Suprapubic skin (tissue), 4 donors: ENCODE measurements at regions not wholly inside any gene's neighbourhood (a gene's known extent, or its start where the extent isn't known, plus 50 kb on each side); places are given as distances from the start of the nearest gene placed in this dataset.

Source experiments
- DNase-seq, 2 donors: peaks; one replicate each; pipeline ENCODE4 v3.0.0-alpha.2; 2019; ENCODE audit warnings: low spot score in 2 of 2
- H3K27ac ChIP-seq: fragments of 200-600 bp; sonication (generic); one replicate; pipeline ENCODE4 v1.5.1; 2019
- H3K27me3 ChIP-seq: fragments of 200-600 bp; sonication (generic); one replicate; pipeline ENCODE4 v1.5.1; 2019
- H3K36me3 ChIP-seq: fragments of 200-600 bp; sonication (generic); one replicate; pipeline ENCODE4 v1.5.1; 2019
- H3K4me1 ChIP-seq: fragments of 200-600 bp; sonication (generic); one replicate; pipeline ENCODE4 v1.5.1; 2019
- H3K4me3 ChIP-seq: fragments of 200-600 bp; sonication (generic); one replicate; pipeline ENCODE4 v1.5.1; 2019; ENCODE audit warnings: mild to moderate bottlenecking
- H3K9me3 ChIP-seq: fragments of 200-600 bp; sonication (generic); one replicate; pipeline ENCODE4 v1.5.1; 2019
- CTCF ChIP-seq, 2 donors: fragments of 200-600 bp in 1 of 2; fragments of 450-650 bp in 1 of 2; sonication (generic) in 1 of 2; IDR thresholded peaks; one replicate each; pipeline ENCODE4 v1.5.1; 2016 to 2019; ENCODE audit warnings: antibody characterized with exemption in 2 of 2, mild to moderate bottlenecking in 1 of 2, moderate library complexity in 1 of 2
- EP300 ChIP-seq: sonication (generic); formaldehyde crosslinking; IDR thresholded peaks from one replicate; pipeline ENCODE4 v1.6.1; 2017; ENCODE audit warnings: antibody characterized with exemption
- POLR2A ChIP-seq, 2 donors: fragments of 450-650 bp; IDR thresholded peaks; one replicate each; pipeline ENCODE4 v1.6.1; 2017; ENCODE audit warnings: antibody characterized with exemption in 2 of 2, mild to moderate bottlenecking in 2 of 2, moderate library complexity in 2 of 2
- POLR2AphosphoS5 ChIP-seq, 3 donors: sonication (generic); formaldehyde crosslinking; IDR thresholded peaks; one replicate each; pipeline ENCODE4 v1.6.1; 2017; ENCODE audit warnings: antibody characterized with exemption in 3 of 3
- WGBS: methylation state at CpG from one replicate; pipeline ENCODE4 v1.1.5; 2018; 5-methylcytosine and 5-hydroxymethylcytosine counted together

GRCh38 chr15:77772641-77773402, 140.1 kb upstream of the LINGO1 start:
- DNase-seq: no peak
- WGBS: 79% methylated on average over 9 of the region's 11 CpGs
- Histone ChIP-seq H3K36me3 (no peaks in the 10 kb centered on the region), H3K27ac (no peak overlapping the region), H3K9me3 (no peaks in the 10 kb centered on the region), H3K27me3 (peaks cover 21% of the 10 kb centered on the region), H3K4me3 (no peak overlapping the region), H3K4me1 (no peaks in the 10 kb centered on the region)
- TF ChIP-seq CTCF (IDR thresholded peaks at IDR 0.05) (no peak), POLR2A (IDR thresholded peaks at IDR 0.05) (no peak), EP300 (no peak), POLR2AphosphoS5 (IDR thresholded peaks at IDR 0.05) (no peak)

- 73% methylated on average over 6 of the region's 7 CpGs for WGBS
- TF ChIP-seq POLR2A (IDR thresholded peaks at IDR 0.05) (no peak), CTCF (IDR thresholded peaks at IDR 0.05) (no peak), EP300 (no peak), POLR2AphosphoS5 (IDR thresholded peaks at IDR 0.05) (no peak)
These were observed 138.9 kb upstream of the LINGO1 start for GRCh38 chr15:77771616-77772015.

GRCh38 chr15:77769700-77770099, 137.0 kb upstream of the LINGO1 start:
- Histone ChIP-seq H3K4me1 (no peaks in the 10 kb centered on the region), H3K36me3 (no peaks in the 10 kb centered on the region), H3K27ac (no peak overlapping the region), H3K9me3 (no peaks in the 10 kb centered on the region), H3K4me3 (no peak overlapping the region), H3K27me3 (peaks cover 32% of the 10 kb centered on the region)
- no peak for DNase-seq
- 100% methylated on average over 5 of the region's 7 CpGs for WGBS
- no peak for TF ChIP-seq POLR2AphosphoS5 (IDR thresholded peaks at IDR 0.05)
- TF ChIP-seq CTCF (IDR thresholded peaks at IDR 0.05): no peak
- TF ChIP-seq POLR2A (IDR thresholded peaks at IDR 0.05): no peak
- no peak for TF ChIP-seq EP300

More at GRCh38 chr15:77771616-77772015, 138.9 kb upstream of the LINGO1 start:
- Histone ChIP-seq H3K27me3 (peaks cover 21% of the 10 kb centered on the region), H3K27ac (no peak overlapping the region), H3K36me3 (no peaks in the 10 kb centered on the region), H3K4me3 (no peak overlapping the region), H3K4me1 (no peaks in the 10 kb centered on the region), H3K9me3 (no peaks in the 10 kb centered on the region)
- DNase-seq: no peak

- Histone ChIP-seq H3K4me3 (no peak overlapping the region), H3K9me3 (no peaks in the 10 kb centered on the region), H3K36me3 (no peaks in the 10 kb centered on the region), H3K27me3 (peaks cover 41% of the 10 kb centered on the region), H3K27ac (no peak overlapping the region), H3K4me1 (no peaks in the 10 kb centered on the region)
- no peak for DNase-seq
- TF ChIP-seq POLR2A (IDR thresholded peaks at IDR 0.05) (no peak), EP300 (no peak), CTCF (IDR thresholded peaks at IDR 0.05) (no peak), POLR2AphosphoS5 (IDR thresholded peaks at IDR 0.05) (no peak)
- WGBS: 44% methylated on average over 6 of the region's 7 CpGs
These were observed 135.9 kb upstream of the LINGO1 start for GRCh38 chr15:77768521-77769078.

- Histone ChIP-seq H3K9me3 (no peaks in the 10 kb centered on the region), H3K27me3 (peaks cover 44% of the 10 kb centered on the region), H3K36me3 (no peaks in the 10 kb centered on the region), H3K4me3 (no peak overlapping the region), H3K4me1 (no peaks in the 10 kb centered on the region), H3K27ac (no peak overlapping the region)
- WGBS: 60% methylated on average over 5 of the region's 5 CpGs
- TF ChIP-seq EP300 (no peak), POLR2A (IDR thresholded peaks at IDR 0.05) (no peak), POLR2AphosphoS5 (IDR thresholded peaks at IDR 0.05) (no peak)
- DNase-seq: no peak
These were observed 135.4 kb upstream of the LINGO1 start for GRCh38 chr15:77768107-77768506.
